Neural cell (in vitro differentiated cells): ENCODE measurements at regions not wholly inside any gene's neighbourhood (a gene's known extent, or its start where the extent isn't known, plus 50 kb on each side); places are given as distances from the start of the nearest gene placed in this dataset.

Experiments used
- EP300 ChIP-seq: fragments of 450-650 bp; conservative IDR thresholded peaks from 2 replicates; pipeline ENCODE4 v1.6.1; 2014; ENCODE audit warnings: antibody characterized with exemption, mild to moderate bottlenecking, moderate library complexity; ENCODE audit not compliant: poor library complexity, severe bottlenecking
- EZH2 ChIP-seq: fragments of 200-600, 300-800 bp; shearing (Covaris generic), sonication (generic); IDR thresholded peaks from 2 replicates; pipeline ENCODE4 v1.6.1; 2014; ENCODE audit warnings: antibody characterized with exemption, low read length, borderline replicate concordance, mild to moderate bottlenecking; ENCODE audit not compliant: insufficient read depth, poor library complexity, severe bottlenecking
- MXI1 ChIP-seq: fragments of 450-650 bp; conservative IDR thresholded peaks from 2 replicates; pipeline ENCODE4 v1.6.1; 2014; ENCODE audit warnings: antibody characterized with exemption, mild to moderate bottlenecking; ENCODE audit not compliant: poor library complexity, severe bottlenecking
- POLR2AphosphoS5 ChIP-seq: IDR thresholded peaks from 2 replicates; pipeline ENCODE4 v1.6.1; 2012
- RAD21 ChIP-seq: fragments of 450-650 bp; conservative IDR thresholded peaks from 2 replicates; pipeline ENCODE4 v1.6.1; 2014; ENCODE audit warnings: antibody characterized with exemption, mild to moderate bottlenecking, moderate library complexity
- REST ChIP-seq: IDR thresholded peaks from 2 replicates; pipeline ENCODE4 v1.6.1; 2012; ENCODE audit warnings: borderline replicate concordance
- SMC3 ChIP-seq: fragments of 450-650 bp; conservative IDR thresholded peaks from 2 replicates; pipeline ENCODE4 v1.6.1; 2014; ENCODE audit warnings: antibody characterized with exemption, mild to moderate bottlenecking, moderate library complexity; ENCODE audit not compliant: poor library complexity
- TAF1 ChIP-seq: IDR thresholded peaks from 2 replicates; pipeline ENCODE4 v1.6.1; 2012; ENCODE audit warnings: low read depth
- TF ChIP-seq, protein P1 (sequence below): fragments of 450-650 bp; IDR thresholded peaks from 2 replicates; pipeline ENCODE4 v1.5.1; 2014; ENCODE audit warnings: antibody characterized with exemption, mild to moderate bottlenecking, moderate library complexity; ENCODE audit not compliant: poor library complexity, severe bottlenecking

- TF ChIP-seq EZH2 = no peak
- TF ChIP-seq, protein P1, sequence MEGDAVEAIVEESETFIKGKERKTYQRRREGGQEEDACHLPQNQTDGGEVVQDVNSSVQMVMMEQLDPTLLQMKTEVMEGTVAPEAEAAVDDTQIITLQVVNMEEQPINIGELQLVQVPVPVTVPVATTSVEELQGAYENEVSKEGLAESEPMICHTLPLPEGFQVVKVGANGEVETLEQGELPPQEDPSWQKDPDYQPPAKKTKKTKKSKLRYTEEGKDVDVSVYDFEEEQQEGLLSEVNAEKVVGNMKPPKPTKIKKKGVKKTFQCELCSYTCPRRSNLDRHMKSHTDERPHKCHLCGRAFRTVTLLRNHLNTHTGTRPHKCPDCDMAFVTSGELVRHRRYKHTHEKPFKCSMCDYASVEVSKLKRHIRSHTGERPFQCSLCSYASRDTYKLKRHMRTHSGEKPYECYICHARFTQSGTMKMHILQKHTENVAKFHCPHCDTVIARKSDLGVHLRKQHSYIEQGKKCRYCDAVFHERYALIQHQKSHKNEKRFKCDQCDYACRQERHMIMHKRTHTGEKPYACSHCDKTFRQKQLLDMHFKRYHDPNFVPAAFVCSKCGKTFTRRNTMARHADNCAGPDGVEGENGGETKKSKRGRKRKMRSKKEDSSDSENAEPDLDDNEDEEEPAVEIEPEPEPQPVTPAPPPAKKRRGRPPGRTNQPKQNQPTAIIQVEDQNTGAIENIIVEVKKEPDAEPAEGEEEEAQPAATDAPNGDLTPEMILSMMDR = no peak
- no peak for TF ChIP-seq REST
- TF ChIP-seq POLR2AphosphoS5 = no peak
- no peak for TF ChIP-seq EP300
- TF ChIP-seq SMC3 = no peak
- no peak for TF ChIP-seq RAD21
- TF ChIP-seq TAF1 = no peak
- TF ChIP-seq MXI1 = no peak
These were observed 61.8 kb upstream of the TMCO5A start for GRCh38 chr15:37872661-37873060.
